Adrenal gland (tissue), 5 donors: ENCODE measurements at regions not wholly inside any gene's neighbourhood (a gene's known extent, or its start where the extent isn't known, plus 50 kb on each side); places are given as distances from the start of the nearest gene placed in this dataset.

Experiments
- CTCF ChIP-seq, 6 experiments: fragments of 450-650 bp in 4 of 6; fragments of 200-600 bp in 2 of 6; sonication (generic) in 1 of 6; IDR thresholded peaks; 1 replicate in 5 of 6; 2 replicates in 1 of 6; pipeline versions ENCODE4 v1.5.1 to v1.8.0; 2016 to 2021; ENCODE audit warnings: antibody characterized with exemption in 6 of 6, mild to moderate bottlenecking in 2 of 6, moderate library complexity in 1 of 6
- POLR2A ChIP-seq, 2 donors: fragments of 450-650 bp; IDR thresholded peaks; one replicate each; pipeline ENCODE4 v1.6.1; 2017; ENCODE audit warnings: antibody characterized with exemption in 2 of 2, mild to moderate bottlenecking in 2 of 2, moderate library complexity in 1 of 2
- donor health status: DM: no; HTN: no; CAD: no.

- TF ChIP-seq CTCF (IDR thresholded peaks at IDR 0.05) (no peak), POLR2A (IDR thresholded peaks at IDR 0.05) (no peak)
Observed at GRCh38 chr10:28983799-28984198, 305.1 kb upstream of the LYZL1 start.
